HG03520 (cell line): ENCODE measurements at regions not wholly inside any gene's neighbourhood (a gene's known extent, or its start where the extent isn't known, plus 50 kb on each side); places are given as distances from the start of the nearest gene placed in this dataset.
"Not testable (repeated sequence)": the region's sequence is repeated elsewhere in the genome, so short reads cannot be mapped to it uniquely, and the experiment has no call there.

ENCODE experiments used
- ATAC-seq: cut with Tn5 transposase; IDR thresholded peaks from one replicate; pipeline ENCODE4 v1.9.1; 2021; ENCODE audit warnings: mild to moderate bottlenecking, moderate library complexity; ENCODE audit not compliant: unreplicated experiment

DNA sequence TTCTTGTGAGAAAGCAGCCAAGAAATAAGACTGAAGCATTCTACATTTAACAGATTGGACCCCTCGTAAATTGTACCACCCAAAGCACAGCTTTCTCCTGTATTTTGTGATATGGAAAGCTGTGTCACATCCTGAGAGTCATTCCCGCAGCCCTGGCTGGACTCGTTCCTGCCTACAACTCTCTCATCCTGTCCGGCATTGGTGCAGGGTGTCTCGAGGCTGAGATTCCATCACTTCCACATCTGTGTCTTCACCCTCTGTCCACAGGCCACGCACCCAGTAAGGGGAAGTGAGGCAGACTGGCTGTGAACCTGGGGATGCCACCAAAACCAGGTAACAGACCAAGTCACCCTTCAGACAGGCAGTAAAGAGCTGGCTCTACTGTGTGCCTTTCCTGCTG lies 146.2 kb upstream of the KLF6 start:
- no peak for ATAC-seq

DNA sequence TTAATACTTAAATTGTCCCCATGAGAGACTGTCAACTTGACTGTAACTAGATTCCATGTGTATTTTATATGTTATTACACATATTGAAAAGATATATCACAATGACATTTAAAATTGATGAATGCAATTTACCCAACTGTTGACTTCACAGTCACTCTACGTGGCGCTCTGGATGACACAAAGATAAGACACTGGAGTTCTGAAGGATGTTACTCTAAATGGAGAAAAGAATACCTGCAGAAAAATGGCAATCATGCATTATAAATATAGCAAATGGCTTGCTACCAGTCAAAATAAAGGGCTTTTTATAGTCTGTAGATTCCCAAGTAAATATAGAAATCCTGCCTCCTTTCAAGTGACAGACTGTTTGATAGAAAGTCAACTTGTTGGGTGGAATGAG lies 143.6 kb upstream of the KLF6 start:
- ATAC-seq, result no peak

DNA sequence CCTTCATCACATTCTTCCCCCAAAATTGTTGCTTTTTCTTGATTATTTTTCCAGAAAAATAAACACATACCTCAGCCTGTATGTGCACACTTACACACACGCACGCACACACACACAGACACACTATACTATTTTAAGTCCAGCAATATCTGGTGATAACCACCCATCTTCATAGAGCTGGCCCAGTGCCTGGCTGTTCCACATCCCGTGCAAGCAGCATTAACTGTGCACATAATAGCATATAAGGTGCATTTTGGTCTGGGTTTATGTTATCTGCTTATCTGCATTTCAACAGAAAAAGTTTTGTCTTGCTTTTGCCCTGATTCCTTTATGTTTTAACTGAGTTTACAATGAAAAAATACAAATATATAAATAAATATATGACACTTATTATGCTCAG lies 143.1 kb upstream of the KLF6 start:
- no peak for ATAC-seq

DNA sequence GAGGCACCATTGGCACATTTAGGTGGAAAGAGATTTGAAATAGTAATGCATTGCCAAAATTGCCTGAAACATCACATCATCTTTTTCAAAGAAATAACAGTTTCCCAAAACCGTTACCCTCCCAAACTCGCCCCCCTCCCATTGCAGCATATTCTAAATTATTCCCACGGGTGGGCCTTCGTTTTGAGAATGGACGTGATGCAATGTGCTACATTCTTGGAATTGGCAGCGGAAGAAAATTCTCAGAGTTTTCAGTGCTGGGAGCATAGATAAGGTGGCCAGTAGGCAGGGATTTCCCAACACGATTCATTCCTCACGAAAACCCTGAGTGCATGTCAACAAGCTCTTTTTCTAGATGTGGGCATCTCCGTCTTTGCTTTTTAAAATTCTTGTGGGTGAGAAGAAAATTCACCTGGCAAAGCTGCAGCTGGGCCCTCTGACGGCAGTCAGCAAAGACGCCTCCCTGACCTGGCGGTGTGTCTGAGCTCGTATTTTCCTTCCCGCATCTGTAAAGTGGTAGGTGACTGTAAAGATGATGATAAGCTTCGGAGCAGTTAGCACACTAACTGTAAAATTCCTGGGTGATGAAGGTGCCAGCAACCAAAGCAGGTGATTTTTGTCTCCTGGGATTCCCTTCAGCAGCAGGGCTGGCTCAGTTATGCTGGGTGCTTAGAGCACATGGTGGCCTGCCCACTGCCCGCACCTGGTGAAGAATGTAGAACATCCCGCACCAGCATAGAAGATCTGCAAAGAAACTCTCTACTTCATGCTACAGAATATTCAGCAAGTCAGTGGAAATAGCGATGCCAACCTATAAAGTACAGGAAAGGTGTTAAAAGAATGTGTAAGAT lies 141.9 kb upstream of the KLF6 start:
- no peak for ATAC-seq

DNA sequence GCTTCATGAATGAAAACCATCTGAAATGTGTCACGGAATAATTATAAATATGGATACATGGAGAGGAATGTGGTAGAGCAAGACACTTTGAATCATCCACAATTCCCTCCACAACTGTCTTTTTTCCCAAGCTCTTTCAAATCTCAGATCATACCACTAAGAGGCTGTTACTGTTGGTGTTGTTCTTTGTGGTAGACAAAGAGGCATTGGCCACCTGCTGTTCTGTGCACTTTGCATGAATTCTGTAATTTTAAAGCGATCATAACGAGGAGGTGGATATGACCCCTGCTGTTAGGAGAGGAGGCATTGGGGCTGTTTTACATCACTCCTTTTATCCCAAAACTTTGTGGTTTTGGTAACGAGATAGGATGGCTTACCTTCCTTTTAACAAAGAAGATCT lies 141.2 kb upstream of the KLF6 start:
- ATAC-seq, result no peak

DNA sequence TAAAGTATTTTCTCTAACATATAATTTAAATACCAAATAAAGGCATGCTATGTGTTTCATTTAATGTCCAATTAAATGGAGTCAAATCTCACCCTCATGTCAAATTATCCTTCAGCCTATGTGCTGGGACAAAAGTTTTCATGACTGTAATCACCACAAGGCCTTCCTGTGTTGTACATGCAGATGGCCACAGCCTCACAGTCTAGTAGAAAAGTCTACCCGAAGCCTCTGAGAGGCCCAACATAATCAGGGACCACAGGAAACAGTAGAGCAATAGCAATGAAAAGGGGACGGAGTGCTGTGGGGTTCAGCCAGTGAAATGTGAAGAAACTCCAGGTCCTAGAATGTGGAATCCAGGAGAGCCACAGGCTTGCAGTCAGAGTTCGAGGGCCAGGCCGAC lies 140.2 kb upstream of the KLF6 start:
- ATAC-seq, result no peak

DNA sequence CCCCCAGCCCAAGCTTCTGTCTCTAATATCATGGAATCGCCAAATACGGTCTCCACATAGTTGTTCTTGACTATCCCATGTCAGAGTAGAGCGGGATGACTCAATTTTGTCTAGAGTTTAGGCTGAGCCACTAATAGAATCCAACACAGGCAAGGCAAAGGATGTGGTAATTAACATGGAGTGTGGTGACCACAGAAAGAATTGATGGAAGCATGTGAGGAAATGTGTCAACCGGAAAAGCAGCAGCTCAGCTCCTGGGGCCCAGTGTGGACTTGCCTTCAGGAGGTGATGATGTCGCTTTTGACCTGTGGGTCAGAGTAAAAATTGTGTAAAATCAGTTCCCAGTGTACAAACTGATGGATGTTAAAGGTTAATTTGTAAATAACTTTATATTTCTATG lies 139.3 kb upstream of the KLF6 start:
- ATAC-seq, result no peak

DNA sequence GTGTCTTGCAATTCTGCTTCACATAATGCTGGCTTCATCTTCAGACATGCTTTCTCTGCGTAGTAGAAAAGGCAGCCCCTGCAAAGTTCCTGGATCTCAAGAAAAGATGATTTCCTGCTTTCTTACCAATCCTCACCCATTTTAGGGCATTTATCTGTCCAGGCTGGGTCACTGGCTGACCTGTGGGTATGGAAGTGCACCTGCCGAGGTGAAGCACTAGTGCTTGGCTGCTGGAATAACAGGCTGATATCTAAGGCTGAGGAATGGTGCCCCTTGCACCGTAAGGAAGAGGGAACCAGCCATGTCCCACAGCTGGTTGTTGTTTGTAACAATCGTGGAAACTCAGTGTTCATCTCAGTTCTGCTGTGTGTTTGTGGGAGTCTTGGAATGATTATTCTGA lies 138.0 kb upstream of the KLF6 start:
- ATAC-seq, result no peak

DNA sequence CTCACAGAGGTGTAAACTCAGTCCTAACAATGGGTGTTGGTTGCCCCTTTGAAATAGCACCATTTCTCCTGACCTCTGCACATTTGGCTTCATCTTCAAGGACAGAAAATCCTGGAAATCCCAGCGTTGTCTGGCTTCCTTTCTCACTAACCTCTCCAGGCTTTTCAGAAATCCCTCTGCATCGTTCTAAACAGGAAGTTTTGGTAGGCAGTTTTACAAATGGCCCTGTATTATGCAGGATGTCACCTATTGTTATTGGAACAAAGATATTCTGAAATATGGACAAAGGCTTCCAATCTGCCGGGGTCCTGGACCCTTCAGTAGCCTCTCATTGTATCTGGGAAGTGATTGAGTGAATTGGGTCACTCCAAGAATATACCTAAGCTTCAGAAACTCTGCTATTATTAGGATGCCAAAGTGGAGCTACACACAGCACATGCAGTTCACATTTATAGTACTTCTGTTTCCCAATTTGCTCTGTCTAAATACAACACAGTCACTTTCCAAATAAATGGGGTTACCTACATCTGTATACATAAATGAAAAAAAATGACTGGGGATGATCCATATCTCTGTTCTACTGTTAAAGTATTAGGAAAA lies 134.8 kb upstream of the KLF6 start:
- no peak for ATAC-seq

DNA sequence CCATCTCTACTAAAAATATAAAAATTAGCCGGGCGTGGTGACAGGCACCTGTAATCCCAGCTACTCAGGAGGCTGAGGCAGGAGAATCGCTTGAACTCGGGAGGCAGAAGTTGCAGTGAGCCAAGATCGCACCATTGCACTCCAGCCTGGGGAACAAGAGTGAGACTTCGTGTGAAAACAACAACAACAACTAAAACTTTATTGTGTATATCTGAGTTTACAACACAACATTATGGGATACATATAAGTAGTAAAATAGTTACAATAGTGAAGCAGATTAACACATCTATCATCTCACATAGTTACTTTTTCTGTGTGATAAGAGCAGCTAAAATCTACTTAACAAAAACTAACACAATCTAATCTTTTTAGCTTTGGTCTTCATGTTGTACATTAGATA lies 132.4 kb upstream of the KLF6 start:
- not testable (repeated sequence) for ATAC-seq

DNA sequence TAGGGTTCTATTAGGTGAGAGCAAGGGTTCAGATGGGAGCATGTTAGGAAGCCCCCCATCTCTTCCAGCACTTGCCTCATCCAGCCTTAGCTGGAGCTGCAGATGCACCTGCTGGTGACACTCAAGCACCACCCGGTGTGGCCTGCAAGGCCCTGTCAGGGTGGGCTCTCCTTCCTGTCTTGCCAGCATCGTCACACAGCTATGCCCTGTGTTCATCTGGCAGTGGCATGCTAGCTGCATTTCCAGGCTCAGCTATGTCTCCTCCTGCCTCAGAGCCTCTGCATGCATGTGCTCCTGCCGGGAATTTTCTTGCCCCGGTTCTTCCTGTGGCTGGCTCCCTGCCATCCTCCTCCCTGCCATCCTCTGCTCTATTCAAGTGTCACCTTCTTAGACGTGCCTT lies 129.7 kb upstream of the KLF6 start:
- ATAC-seq, result no peak

DNA sequence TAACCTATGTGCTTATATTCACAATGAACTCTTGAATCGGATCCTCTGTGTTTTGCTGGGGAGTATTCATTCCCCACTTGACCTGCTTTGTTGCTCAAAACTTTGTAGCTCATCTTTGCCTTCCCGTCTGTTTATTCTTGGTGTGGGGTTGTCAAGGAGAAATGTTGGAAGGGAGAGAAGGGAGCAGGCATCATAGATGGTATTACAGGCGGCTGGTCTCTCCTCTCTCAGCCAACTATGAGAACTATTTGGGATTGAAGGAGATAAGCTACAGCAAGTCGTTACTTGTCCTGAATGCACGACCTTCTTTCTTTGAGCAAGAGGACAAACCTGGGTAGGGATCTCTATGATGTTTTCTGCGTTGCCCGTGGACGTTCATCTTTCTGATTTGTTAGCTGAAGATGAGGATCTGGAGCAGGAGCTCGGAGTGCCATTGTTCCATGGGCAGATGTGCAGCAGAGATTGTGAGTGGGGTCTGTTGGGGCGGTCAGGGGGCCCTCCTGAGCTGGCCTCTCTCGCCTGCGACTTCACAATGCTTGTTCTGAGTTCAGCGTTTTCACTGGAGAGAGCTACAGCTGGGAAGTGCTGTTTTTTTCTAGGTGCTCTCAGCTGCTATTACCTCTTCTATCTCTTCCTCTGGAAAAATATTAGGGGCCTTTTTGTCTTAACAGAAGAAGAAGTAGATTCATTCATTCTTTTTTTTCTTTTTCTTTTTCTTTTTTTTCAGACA lies 126.9 kb upstream of the KLF6 start:
- no peak for ATAC-seq

DNA sequence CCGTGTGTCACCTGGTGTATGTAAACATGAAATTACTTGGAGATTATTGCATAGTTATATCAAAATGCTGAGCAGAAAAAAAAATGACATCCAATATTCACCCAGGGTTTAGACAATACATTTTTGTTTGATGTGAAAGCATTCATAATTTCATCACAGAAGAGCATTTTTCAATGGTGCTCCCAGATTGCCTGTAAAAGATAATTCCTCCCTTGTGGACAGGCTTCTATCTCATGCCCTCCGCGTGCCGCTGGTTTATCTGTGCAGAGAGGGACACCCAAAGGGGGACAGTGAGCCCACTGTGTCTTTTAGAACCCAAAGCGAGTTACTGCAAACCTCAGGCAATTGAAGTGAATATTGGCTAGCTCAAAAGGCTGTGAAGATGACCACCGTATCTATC lies 126.2 kb upstream of the KLF6 start:
- no peak for ATAC-seq

DNA sequence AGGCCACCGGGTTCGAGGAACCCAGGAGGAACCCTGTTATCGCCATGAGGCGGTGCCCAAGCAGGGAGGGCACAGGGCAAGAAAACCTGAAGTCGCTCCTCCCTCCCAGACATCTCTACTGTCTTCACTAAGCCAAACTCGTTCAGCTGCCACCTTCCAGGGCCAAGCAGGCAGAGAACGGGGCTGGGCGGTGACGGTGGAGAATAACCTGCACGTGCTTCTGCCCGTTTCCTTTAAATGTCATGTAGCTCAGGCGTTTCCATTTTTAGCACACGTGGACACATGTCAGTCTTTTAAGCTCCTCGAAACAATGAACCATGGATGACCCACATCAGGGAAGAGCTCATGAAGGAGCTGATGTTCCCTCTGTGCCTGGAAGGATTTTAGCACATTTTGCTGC lies 124.3 kb upstream of the KLF6 start:
- no peak for ATAC-seq

DNA sequence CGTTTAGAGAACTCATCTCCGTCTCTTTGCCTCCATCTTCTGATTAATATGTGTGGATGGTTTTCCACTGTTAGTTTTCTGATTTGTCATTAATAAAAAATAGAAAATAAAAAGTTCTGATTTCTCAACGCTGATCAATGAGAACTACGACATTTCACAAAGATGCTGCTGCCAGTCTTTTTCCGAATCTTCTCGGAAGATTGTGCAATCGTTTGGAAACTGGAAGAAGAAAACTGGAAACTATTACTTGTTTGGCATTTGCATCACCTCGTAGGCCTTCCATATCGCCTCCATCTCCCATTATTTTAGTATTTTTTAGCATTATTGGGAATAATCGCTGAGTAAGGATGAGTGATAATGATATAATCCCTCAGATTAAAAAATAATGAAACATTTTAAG lies 123.2 kb upstream of the KLF6 start:
- ATAC-seq, result no peak

DNA sequence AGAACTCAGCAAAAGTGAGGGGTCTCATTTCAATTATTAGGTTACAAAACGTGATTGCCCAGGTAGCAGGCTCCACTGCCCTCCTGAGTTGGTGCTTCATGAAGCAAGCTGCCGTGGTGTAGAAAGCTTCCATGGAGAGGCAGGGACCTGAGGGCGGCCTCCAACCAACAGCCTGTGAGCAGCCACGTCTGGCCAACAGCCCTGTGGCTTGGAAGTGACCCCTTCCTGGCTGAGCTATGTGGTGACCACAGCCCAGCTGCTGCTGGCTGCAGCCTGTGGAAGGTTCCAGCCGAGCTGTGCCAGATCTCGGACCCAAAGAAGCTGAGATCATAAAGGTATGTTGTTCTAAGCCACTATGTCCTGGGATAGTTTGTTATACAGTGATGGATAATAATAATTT lies 122.5 kb upstream of the KLF6 start:
- no peak for ATAC-seq

DNA sequence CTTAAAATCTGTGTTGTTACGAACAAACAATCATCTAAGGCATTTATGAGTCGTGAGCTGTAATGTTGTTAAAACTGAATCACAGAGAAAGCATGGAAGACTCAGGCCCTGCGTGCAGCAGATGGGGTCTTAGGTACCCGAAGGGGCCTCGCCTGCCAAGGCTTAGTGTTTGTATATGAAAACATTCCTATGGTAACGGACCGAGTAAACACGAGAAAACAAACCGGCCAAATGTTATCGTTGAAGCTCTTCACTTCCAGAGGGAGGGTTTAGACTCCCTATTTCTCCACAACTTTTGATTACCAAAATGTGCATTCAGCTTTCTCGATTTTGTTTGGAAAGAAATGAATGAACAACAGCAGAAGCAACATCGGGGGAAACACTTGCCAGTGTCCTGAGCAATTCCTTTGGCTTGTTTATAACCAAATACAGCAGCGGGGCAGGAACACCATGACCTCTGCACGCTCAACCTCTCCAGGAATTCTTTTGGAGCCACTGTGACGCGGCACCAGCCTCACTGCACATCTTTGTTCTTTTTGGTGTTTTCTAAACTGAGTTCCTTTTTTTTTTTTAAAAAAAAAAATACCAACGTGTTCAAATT lies 121.6 kb upstream of the KLF6 start:
- ATAC-seq, result no peak

DNA sequence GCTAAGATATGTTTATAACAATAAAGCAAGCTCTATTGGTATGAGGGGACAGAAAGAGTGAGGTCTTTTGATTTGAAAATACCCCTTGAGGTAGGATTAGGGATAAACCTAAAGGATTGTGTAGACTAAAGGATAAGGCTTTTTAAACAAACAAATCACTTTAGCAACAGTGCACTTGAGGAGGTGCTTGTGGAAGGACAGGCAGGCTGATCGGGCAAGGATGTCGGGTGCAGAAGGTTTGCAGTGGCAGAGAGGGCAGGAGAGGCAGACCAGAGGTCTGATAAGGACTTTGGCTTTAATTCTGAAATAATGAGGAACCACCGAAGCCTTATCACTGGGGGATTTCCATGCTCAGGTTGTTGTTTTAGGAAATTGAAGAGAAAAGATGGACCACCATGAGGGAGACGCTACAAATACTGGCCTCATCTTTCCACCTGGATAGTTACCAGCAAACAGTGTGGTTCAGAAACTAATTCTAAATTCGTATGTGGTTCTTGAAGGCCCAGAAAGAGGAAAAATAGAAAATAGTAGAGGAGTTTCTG lies 119.5 kb upstream of the KLF6 start:
- no peak for ATAC-seq

DNA sequence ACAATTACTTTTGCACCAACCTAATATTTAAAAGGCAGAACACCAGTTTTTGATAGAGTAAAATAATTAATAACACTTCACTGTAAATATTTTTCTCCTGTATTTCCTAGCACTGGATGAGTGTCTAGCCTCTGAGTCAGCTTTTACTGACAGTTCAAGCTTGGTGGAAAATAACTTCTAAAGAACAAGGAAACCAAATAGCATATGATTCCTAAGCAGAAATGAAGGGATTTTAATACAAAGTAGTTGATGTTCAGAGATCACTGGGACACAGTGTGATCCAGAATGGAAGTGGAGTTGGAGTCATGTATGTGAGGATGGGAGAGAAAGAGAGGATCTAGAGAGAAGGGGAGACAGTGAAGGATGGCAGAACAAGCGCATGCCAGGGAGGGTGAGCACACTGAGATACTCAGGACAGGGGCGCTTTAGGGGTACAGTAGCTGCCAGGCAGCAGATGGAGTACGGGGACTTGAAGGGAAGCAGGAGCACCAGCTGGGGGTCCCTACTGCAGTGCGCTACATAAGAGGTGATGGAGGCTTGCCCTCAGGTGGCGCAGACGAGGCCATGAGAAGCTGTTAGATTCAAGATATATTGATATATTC lies 117.9 kb upstream of the KLF6 start:
- no peak for ATAC-seq

DNA sequence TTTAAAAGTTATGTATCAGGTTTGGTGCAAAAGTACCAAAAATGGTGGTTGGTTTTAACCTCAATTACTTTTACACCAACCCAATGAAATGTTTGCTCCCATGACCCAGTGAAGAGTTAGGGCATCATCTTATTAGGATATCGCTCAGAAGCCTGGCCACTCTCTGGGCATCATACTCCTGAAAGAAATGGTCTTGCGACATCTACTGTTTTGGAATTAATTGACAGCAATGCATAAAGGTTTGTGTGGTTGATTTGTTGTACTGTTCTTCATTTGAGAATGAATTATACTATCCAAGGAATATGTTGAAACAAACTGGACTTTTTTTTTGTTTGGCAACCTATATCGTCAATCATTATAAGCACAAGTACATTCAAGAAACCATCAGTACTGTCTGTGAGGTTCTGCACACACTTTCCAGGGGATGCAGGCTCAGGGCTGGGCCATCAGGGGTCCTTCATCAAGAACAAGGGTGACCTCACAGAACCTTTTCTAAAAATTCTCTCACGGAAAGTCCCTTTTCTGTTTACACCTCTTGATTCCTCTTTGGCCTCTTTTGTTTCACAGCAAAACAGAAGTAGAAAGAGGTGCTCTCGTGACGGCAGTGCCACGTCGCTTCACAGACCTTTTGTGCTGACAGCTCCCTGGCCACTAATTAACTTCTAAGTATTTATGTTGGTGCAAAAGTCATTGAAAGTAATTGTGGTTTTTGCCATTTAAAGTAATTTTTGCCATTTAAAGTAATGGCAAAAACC lies 117.2 kb upstream of the KLF6 start:
- peak; percentile 90 for ATAC-seq
